ENCODE measurements at regions not wholly inside any gene's neighbourhood (a gene's known extent, or its start where the extent isn't known, plus 50 kb on each side); places are given as distances from the start of the nearest gene placed in this dataset.

- peaks cover 48% of the 10 kb centered on the region for H3K9me3 Mint-ChIP-seq
- H3K36me3 Mint-ChIP-seq: peaks cover 9% of the 10 kb centered on the region
- DNase-seq (ENCODE audit: low spot score): no peak
Observed at GRCh38 chr2:200148366-200148765, 158.1 kb upstream of the SPATS2L start.

GRCh38 chr2:200150411-200151086, 155.9 kb upstream of the SPATS2L start:
- H3K9me3 ChIP-seq (ENCODE audit: low read depth): no peaks in the 10 kb centered on the region
- no peaks in the 10 kb centered on the region for H3K79me2 ChIP-seq (ENCODE audit: low read depth)
- TF ChIP-seq EZH2 (IDR thresholded peaks at IDR 0.05) (no peak), EZH2phosphoT487 (IDR thresholded peaks at IDR 0.05) (no peak), CTCF (IDR thresholded peaks at IDR 0.05) (no peak)
- H3F3A ChIP-seq (ENCODE audit: low read depth): no peaks in the 10 kb centered on the region
- no peaks in the 10 kb centered on the region for H3K36me3 ChIP-seq
- no peak for DNase-seq (ENCODE audit: low spot score)
- H3K4me1 ChIP-seq: no peaks in the 10 kb centered on the region
- H3K4me2 ChIP-seq: no peak overlapping the region
- no peaks in the 10 kb centered on the region for H3K27me3 ChIP-seq
- Mint-ChIP-seq H3K4me1 (peaks cover 9% of the 10 kb centered on the region), H3K27me3 (ENCODE audit: insufficient read depth, low read depth) (no peaks in the 10 kb centered on the region), H3K4me3 (no peak overlapping the region), H3K9me3 (peaks cover 32% of the 10 kb centered on the region), H3K27ac (no peak overlapping the region), H3K36me3 (peaks cover 9% of the 10 kb centered on the region)
- no peak overlapping the region for H3K9ac ChIP-seq
- no peak overlapping the region for H2AFZ ChIP-seq (replicated peaks)
- no peak overlapping the region for H3K4me3 ChIP-seq
- no peaks in the 10 kb centered on the region for H4K20me1 ChIP-seq (ENCODE audit: low read depth)
- no peak overlapping the region for H3K27ac ChIP-seq

More at GRCh38 chr2:200148366-200148765, 158.1 kb upstream of the SPATS2L start:
- Mint-ChIP-seq H3K27me3 (ENCODE audit: insufficient read depth, low read depth) (no peaks in the 10 kb centered on the region), H3K27ac (no peak overlapping the region), H3K4me3 (no peak overlapping the region), H3K4me1 (peaks cover 9% of the 10 kb centered on the region)
- no peaks in the 10 kb centered on the region for H3K9me3 ChIP-seq (ENCODE audit: low read depth)
- H3K4me2 ChIP-seq: no peak overlapping the region
- H4K20me1 ChIP-seq (ENCODE audit: low read depth): no peaks in the 10 kb centered on the region
- H3K4me3 ChIP-seq: no peak overlapping the region
- H3F3A ChIP-seq (ENCODE audit: low read depth): no peaks in the 10 kb centered on the region
- H2AFZ ChIP-seq (replicated peaks): no peak overlapping the region
- no peak overlapping the region for H3K27ac ChIP-seq
- TF ChIP-seq CTCF (IDR thresholded peaks at IDR 0.05) (no peak), EZH2phosphoT487 (IDR thresholded peaks at IDR 0.05) (no peak), EZH2 (IDR thresholded peaks at IDR 0.05) (no peak)
- H3K36me3 ChIP-seq: no peaks in the 10 kb centered on the region
- no peaks in the 10 kb centered on the region for H3K4me1 ChIP-seq
- H3K9ac ChIP-seq: no peak overlapping the region
- H3K79me2 ChIP-seq (ENCODE audit: low read depth): no peaks in the 10 kb centered on the region
- H3K27me3 ChIP-seq: no peaks in the 10 kb centered on the region

GRCh38 chr2:200155652-200156051, 150.8 kb upstream of the SPATS2L start:
- H3K27ac Mint-ChIP-seq: no peak overlapping the region
- H3K27me3 ChIP-seq: no peaks in the 10 kb centered on the region
- peaks cover 2% of the 10 kb centered on the region for H3K27me3 Mint-ChIP-seq (ENCODE audit: insufficient read depth, low read depth)
- H3K9ac ChIP-seq: no peak overlapping the region
- peaks cover 4% of the 10 kb centered on the region for H3K4me1 ChIP-seq
- H3K36me3 Mint-ChIP-seq: peaks cover 5% of the 10 kb centered on the region
- DNase-seq (ENCODE audit: low spot score): no peak
- H3K9me3 ChIP-seq (ENCODE audit: low read depth): no peaks in the 10 kb centered on the region
- no peak overlapping the region for H3K4me3 ChIP-seq
- no peaks in the 10 kb centered on the region for H4K20me1 ChIP-seq (ENCODE audit: low read depth)
- H3K4me1 Mint-ChIP-seq: peaks cover 24% of the 10 kb centered on the region
- no peaks in the 10 kb centered on the region for H3F3A ChIP-seq (ENCODE audit: low read depth)
- no peak overlapping the region for H2AFZ ChIP-seq (replicated peaks)
- peaks cover 19% of the 10 kb centered on the region for H3K9me3 Mint-ChIP-seq
- H3K27ac ChIP-seq: no peak overlapping the region
- no peaks in the 10 kb centered on the region for H3K79me2 ChIP-seq (ENCODE audit: low read depth)
- no peak overlapping the region for H3K4me2 ChIP-seq
- TF ChIP-seq EZH2 (IDR thresholded peaks at IDR 0.05) (no peak), EZH2phosphoT487 (IDR thresholded peaks at IDR 0.05) (no peak), CTCF (IDR thresholded peaks at IDR 0.05) (no peak)
- H3K36me3 ChIP-seq: no peaks in the 10 kb centered on the region
- H3K4me3 Mint-ChIP-seq: no peak overlapping the region
